ENCODE measurements at regions not wholly inside any gene's neighbourhood (a gene's known extent, or its start where the extent isn't known, plus 50 kb on each side); places are given as distances from the start of the nearest gene placed in this dataset.

GRCh38 chr5:77944757-77945340 lies 168.7 kb upstream of the TBCA start:
- TF ChIP-seq POLR2AphosphoS5 (IDR thresholded peaks at IDR 0.05) (no peak), CTCF (IDR thresholded peaks at IDR 0.05) (no peak)
